GM18517 (cell line): ENCODE measurements at regions not wholly inside any gene's neighbourhood (a gene's known extent, or its start where the extent isn't known, plus 50 kb on each side); places are given as distances from the start of the nearest gene placed in this dataset.
"Not testable (repeated sequence)": the region's sequence is repeated elsewhere in the genome, so short reads cannot be mapped to it uniquely, and the experiment has no call there.

Source experiments
- ATAC-seq: cut with Tn5 transposase; IDR thresholded peaks from one replicate; pipeline ENCODE4 v1.9.1; 2021; ENCODE audit warnings: mild to moderate bottlenecking, moderate library complexity; ENCODE audit not compliant: unreplicated experiment

DNA sequence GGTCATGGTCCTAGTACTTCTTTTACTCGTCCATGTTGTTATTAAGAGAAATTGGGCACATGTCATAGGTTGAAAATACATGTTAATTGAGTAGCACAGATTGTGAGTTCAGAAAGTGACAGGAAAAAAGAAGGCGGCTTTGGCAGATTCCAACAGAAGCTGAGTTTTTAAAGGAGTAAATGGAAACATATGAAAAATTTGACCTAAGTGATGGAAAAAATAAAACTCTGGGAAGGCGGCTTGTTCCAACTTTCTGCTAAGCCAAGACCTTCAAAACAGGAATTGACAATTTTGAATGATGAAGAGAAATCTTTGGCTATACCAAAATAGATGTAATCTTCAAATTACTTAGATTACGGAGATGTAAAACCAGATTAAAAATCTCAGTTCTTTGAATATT lies 868.0 kb downstream of the EPHA4 start:
- no peak for ATAC-seq

DNA sequence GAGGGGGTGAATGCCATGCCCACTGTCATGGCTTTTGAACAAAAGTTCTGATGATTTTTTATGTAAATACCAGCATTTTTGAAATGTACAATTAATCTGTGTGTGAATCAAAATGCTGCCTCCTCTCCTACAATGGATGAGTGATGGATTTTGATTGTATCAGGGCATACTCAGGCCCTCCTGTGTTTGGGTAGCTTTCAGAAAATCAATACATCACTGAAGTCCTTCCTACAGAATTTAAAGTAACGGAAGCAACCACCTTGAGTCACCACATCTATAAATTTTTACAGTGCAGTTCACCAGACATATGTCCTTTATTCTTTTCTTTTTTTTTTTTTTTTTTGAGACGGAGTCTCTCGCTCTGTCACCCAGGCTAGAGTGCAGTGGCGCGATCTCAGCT lies 867.3 kb downstream of the EPHA4 start:
- no peak for ATAC-seq

- no peak for ATAC-seq
Measured at GRCh38 chr2:220705678-220706077, 866.4 kb downstream of the EPHA4 start.

- no peak for ATAC-seq
Measured at GRCh38 chr2:220707261-220707660, 864.8 kb downstream of the EPHA4 start.

GRCh38 chr2:220708366-220708765 lies 863.7 kb downstream of the EPHA4 start:
- ATAC-seq = no peak

GRCh38 chr2:220717283-220717682 lies 854.8 kb downstream of the EPHA4 start:
- no peak for ATAC-seq

- ATAC-seq = no peak
Measured at GRCh38 chr2:220736778-220737177, 835.3 kb downstream of the EPHA4 start.

DNA sequence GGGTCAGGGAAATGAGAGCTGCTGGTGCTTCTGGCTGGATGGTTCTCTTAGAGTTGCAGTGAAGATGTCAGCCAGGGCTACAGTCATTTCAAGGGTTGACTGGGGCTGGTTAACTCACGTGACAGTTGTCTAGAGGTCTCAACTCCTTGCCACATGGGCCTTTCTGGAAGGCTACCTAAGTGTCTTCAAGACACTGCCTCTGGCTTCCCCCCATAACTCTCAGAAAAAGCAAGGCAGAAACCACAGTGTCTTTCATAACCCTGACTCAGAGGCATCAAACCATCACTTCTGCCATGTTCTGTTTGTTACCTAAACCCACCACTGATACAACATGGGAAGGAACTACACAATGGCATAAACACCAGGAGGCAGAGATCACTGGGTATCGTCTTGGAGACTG lies 828.9 kb downstream of the EPHA4 start:
- no peak for ATAC-seq

- no peak for ATAC-seq
Measured at GRCh38 chr2:220744861-220745260, 827.2 kb downstream of the EPHA4 start.

DNA sequence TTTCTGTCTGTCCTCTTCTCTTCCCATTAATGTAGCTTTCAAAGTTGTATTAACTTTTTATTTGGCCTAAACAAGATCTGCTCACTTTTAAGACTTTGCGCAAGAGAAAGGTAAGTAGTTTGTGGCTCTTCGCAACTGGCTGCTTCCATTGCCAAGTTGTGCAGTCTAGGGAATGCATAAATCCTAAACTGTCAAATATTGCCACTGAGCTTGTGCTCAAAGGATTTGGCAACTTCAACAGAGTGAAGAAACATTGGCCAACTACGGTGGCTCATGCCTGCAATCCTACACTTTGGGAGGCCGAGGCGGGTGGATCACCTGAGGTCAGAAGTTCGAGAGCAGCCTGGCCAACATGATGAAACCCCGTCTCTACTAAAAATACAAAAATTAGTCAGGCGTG lies 826.4 kb downstream of the EPHA4 start:
- no peak for ATAC-seq

DNA sequence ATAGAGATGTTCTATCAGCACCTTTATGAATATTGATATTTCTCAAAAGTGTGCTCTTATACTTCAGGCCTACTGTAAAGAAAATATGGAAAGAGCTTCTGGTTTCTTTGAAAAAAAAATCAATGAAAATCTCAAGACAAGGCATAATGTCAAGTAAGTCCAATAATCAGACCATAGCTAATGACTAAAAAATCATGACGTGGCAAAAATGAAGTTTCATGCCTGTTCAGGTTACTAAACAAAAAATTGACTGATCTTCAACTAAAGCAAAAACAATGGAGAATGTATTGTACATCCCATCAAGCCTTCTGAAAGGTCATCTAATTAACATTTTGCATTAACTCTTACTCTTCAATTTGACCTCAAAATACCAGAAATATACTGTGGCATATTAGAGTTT lies 824.4 kb downstream of the EPHA4 start:
- ATAC-seq = no peak

DNA sequence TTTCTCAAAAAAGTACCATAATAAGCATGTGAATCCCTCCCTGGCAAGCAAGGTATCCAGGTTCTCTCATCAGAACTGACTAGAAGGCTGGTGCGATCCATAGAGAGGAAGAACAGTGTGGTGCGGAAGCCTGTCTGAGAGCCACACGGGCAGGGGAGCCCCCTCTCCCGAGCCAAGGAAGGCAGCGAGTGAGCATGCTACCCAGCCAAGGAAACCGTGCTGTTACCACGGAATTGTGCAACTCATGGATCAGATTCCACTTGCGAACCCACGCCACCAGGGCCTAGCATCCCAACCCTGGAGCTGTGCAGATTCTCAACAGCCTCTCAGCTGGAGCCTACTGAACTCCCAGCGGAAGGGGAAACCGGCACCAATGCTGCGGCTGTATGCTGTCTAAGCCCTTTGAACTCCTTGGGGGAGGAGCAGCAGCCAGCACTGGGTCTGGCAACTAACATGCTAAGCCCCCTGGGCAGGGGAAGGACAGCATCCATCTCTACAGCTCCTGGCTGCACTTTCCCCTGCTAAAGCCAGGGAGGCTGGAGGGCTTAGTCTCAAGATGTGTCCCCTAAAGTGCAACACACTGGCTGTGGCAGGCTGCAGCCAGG lies 823.1 kb downstream of the EPHA4 start:
- ATAC-seq = no peak

DNA sequence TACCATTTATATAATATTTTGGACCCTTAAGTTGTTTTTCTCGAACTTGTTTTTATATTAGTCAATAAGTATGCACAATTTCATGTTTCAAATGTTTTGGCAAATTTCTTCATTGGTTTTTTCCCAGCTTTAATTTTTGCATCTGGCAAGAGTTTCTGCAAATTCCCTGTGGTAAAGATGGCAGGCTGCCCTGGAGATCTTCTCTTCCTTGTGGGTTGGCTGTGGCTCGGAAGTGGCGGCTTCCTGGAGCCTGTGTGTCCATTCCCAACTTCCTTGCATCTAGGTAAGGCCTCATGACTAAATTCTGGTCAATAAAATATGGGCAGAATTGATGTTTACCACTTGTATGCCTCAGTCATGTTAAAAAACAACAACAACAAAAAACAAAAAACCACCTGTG lies 818.6 kb downstream of the EPHA4 start:
- ATAC-seq = no peak

- no peak for ATAC-seq
Measured at GRCh38 chr2:220756653-220757052, 815.5 kb downstream of the EPHA4 start.

DNA sequence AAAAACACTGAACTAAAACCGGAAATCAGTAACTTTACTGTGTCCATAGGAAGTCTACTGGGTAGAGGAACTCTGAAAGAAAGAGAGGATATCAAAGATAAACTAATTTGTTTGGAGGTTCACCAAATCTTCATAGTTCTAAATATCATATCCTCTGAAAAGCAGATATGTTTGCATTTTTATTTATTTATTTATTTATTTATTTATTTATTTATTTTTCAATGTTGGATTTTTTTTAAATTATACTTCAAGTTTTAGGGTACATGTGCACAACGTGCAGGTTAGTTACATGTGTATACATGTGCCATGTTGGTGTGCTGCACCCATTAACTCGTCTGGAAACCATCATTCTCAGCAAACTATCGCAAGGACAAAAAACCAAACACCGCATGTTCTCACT lies 813.7 kb downstream of the EPHA4 start:
- ATAC-seq = not testable (repeated sequence)

GRCh38 chr2:220764171-220764570 lies 807.9 kb downstream of the EPHA4 start:
- ATAC-seq = no peak

GRCh38 chr2:220767591-220768255 lies 804.4 kb downstream of the EPHA4 start:
- no peak for ATAC-seq

GRCh38 chr2:220775856-220776488 lies 796.1 kb downstream of the EPHA4 start:
- no peak for ATAC-seq

DNA sequence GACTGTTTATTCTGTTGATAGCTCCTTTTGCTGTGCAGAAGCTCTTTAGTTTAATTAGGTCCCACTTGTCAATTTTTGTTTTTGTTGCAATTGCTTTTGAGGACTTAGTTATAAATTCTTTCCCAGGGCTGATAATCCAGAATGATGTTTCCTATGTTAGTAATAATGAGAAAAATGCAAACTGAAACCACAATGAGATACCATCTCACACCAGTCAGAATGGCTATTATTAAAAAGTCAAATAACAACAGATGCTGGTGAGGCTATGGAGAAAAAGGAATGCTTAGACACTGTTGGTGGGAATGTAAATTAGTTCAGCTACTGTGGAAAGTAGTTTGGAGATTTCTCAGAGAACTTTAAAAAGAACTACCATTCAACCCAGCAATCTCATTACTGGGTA lies 793.0 kb downstream of the EPHA4 start:
- not testable (repeated sequence) for ATAC-seq

DNA sequence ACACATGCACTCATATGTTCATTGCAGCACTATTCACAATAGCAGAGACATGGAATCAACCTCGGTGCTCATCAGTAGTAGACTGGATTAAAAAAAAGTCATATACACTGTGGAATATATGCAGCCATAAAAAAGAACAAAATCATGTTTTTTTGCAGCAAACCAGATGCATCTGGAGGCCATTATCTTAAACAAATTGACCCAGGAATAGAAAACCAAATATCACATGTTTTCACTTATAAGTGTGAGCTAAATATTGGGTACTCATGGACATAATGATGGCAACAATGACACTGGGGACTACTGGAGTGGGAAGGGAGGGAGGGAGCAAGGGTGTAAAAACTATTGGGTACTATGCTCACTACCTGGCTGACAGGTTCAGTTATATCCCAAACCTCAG lies 792.6 kb downstream of the EPHA4 start:
- no peak for ATAC-seq

- no peak for ATAC-seq
Measured at GRCh38 chr2:220779931-220780330, 792.2 kb downstream of the EPHA4 start.

DNA sequence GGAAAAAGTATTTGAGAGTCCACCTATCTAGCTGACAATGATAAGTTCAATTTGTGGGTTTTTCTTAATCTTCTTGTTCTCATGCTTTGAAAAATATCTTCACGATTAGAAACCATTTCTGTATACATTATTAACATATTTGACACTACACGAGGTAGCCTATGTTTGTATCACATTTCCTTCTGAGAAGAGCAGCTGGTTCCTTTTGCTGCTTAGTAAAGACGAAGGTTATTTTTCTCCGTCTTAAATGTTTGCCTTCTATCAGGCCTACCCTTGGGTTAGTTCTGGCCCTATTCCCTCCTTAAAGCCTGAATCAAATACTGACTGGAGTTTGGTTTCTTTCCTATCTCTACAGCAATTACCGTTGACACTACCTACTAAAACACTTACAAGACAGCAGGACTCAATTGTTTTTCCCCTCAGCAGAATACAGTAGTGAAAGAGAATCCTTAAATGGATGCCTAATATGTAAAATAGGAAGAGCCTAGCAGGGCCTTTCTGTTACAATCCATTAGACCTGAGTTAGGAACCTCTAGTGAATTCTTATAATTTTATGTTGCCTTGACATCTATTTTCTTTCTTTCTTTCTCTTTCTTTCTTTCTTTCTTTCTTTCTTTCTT lies 790.4 kb downstream of the EPHA4 start:
- no peak for ATAC-seq
